Urinary bladder (tissue), 3 donors: ENCODE measurements at regions not wholly inside any gene's neighbourhood (a gene's known extent, or its start where the extent isn't known, plus 50 kb on each side); places are given as distances from the start of the nearest gene placed in this dataset.

Experiments used
- DNase-seq: peaks from one replicate; pipeline ENCODE4 v3.0.0-alpha.2; 2015; ENCODE audit errors: extremely low spot score
- H3K27ac ChIP-seq: one replicate; pipeline ENCODE4 v1.5.1; 2013; ENCODE audit warnings: low read depth, mild to moderate bottlenecking, moderate library complexity
- H3K36me3 ChIP-seq: one replicate; pipeline ENCODE4 v1.6.1; 2013; ENCODE audit warnings: mild to moderate bottlenecking, moderate library complexity; ENCODE audit not compliant: insufficient read depth
- H3K4me1 ChIP-seq: one replicate; pipeline ENCODE4 v1.6.1; 2013; ENCODE audit warnings: mild to moderate bottlenecking, moderate library complexity; ENCODE audit not compliant: insufficient read depth
- H3K4me3 ChIP-seq: one replicate; pipeline ENCODE4 v1.5.1; 2013; ENCODE audit warnings: low read depth, low read length
- WGBS: extraction: QIAGEN DNeasy Blood & Tissue Kit; methylation state at CpG from one replicate; pipeline ENCODE4 v1.1.7; 2013; 5-methylcytosine and 5-hydroxymethylcytosine counted together
- donor health status: healthy with polysubstance abuse.
- donor health status: healthy.

DNA sequence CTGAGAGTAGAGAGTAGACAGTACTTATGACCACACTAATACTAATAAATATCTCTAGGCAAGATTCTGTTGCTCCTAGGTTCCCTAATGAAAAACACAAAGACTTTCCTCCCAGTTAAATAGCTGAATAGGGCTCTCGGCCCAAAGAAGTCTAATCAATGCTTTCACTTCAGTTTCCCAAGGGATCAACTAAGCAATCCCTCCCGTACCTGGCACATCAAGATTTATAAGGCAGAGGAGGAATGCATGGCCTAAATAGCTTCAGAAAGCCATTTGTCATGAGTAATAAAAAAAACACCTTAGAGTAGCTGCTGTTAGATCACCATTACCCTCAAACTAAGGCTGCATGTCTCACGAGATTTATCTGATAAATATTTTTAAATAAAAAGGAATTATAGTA, 56.8 kb upstream of the EXOC1L start:
- Histone ChIP-seq H3K4me1 (no peaks in the 10 kb centered on the region), H3K36me3 (no peaks in the 10 kb centered on the region), H3K27ac (no peak overlapping the region), H3K4me3 (no peak overlapping the region)
- no peak for DNase-seq
- 25% methylated on average over 3 of the region's 3 CpGs for WGBS

DNA sequence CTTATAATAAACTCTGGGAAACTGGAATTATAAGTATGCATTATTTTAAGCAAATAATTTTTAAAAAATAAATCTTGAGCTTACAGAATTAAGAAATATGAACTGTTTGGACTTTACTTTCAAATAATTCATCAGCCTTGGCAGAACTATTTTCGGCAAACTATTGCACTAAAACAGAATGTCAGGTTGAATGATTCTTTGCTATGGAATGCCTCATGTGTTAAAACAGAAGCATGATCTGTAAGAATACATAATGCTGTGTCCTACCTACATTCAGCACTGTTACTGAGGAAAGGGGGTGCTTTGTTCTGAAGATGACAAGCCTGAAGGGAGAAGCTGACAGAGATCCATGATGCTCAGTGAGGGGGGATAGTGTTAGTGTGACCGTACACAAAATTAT, 55.6 kb upstream of the EXOC1L start:
- H3K4me3 ChIP-seq, result no peak overlapping the region
- WGBS, result 78% methylated on average over 2 of the region's 2 CpGs
- H3K36me3 ChIP-seq, result no peaks in the 10 kb centered on the region
- no peaks in the 10 kb centered on the region for H3K4me1 ChIP-seq
- DNase-seq, result no peak
- no peak overlapping the region for H3K27ac ChIP-seq

DNA sequence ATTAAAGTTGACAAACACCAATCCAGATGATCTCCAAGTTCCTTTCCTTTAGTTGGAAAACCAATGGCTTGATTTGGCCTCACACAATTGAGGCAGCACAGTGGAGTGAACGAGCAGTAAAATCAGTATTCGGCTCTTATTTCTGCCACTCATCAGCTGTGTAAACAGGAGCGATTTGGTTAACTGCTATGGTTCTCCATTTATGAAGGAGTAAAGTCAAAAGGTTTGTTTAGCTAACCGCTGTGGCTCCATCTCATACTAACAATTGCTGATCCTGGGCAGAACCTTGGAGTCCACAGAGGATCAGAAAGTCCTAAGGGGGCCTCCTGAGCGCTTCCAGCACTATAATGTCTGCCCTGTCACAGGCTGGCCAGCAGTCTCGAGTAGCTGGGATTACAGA, 54.5 kb upstream of the EXOC1L start:
- Histone ChIP-seq H3K4me1 (no peaks in the 10 kb centered on the region), H3K36me3 (no peaks in the 10 kb centered on the region), H3K27ac (no peak overlapping the region), H3K4me3 (no peak overlapping the region)
- WGBS, result 74% methylated on average over 6 of the region's 6 CpGs
- DNase-seq, result no peak

DNA sequence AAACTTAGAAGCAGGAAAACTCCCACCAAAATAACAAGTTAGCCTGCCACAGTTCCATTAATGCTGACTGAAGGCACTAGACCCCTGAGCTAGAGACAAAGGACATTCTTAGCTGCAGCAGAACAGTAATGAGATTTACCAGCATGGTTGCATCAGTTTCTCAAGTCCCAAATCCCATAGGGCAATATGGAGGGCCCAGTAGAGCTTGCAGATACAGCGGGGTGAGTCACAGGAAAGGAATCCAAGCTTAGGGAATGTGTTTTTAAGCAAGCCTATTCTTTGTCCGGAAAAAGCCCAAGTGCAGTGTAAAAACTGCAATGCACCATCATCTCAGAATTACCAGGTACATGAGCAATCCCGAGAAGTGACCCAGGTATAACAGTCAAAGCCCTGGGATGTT, 51.3 kb upstream of the EXOC1L start:
- Histone ChIP-seq H3K36me3 (no peaks in the 10 kb centered on the region), H3K4me1 (no peaks in the 10 kb centered on the region), H3K4me3 (no peak overlapping the region), H3K27ac (no peak overlapping the region)
- no peak for DNase-seq
- 82% methylated on average over 3 of the region's 3 CpGs for WGBS
